ENCODE measurements at regions not wholly inside any gene's neighbourhood (a gene's known extent, or its start where the extent isn't known, plus 50 kb on each side); places are given as distances from the start of the nearest gene placed in this dataset.
"Not testable (repeated sequence)": the region's sequence is repeated elsewhere in the genome, so short reads cannot be mapped to it uniquely, and the experiment has no call there.

GRCh38 chr12:126932156-126932555 is 1334.8 kb upstream of the TMEM132C start:
- no peak for TF ChIP-seq CTCF (IDR thresholded peaks at IDR 0.05; ENCODE audit: control insufficient read depth, insufficient read depth, low read depth, low read length, missing control alignments)
- no peak overlapping the region for H3K4me3 ChIP-seq (ENCODE audit: control insufficient read depth, low read depth, low read length)
- DNase-seq (ENCODE audit: low read depth): no peak

- no peak for DNase-seq (ENCODE audit: low read depth)
- no peak for TF ChIP-seq CTCF (IDR thresholded peaks at IDR 0.05; ENCODE audit: control insufficient read depth, insufficient read depth, low read depth, low read length, missing control alignments)
These were observed 1331.5 kb upstream of the TMEM132C start for GRCh38 chr12:126935435-126935834.

GRCh38 chr12:126936181-126936851 is 1330.7 kb upstream of the TMEM132C start:
- no peak for TF ChIP-seq CTCF (IDR thresholded peaks at IDR 0.05; ENCODE audit: control insufficient read depth, insufficient read depth, low read depth, low read length, missing control alignments)
- no peak for DNase-seq (ENCODE audit: low read depth)
- H3K4me3 ChIP-seq (ENCODE audit: control insufficient read depth, low read depth, low read length): no peak overlapping the region

More at GRCh38 chr12:126935435-126935834, 1331.5 kb upstream of the TMEM132C start:
- H3K4me3 ChIP-seq (ENCODE audit: control insufficient read depth, low read depth, low read length): no peak overlapping the region

GRCh38 chr12:126937431-126937830 is 1329.5 kb upstream of the TMEM132C start:
- no peak for TF ChIP-seq CTCF (IDR thresholded peaks at IDR 0.05; ENCODE audit: control insufficient read depth, insufficient read depth, low read depth, low read length, missing control alignments)
- no peak overlapping the region for H3K4me3 ChIP-seq (ENCODE audit: control insufficient read depth, low read depth, low read length)
- DNase-seq (ENCODE audit: low read depth): no peak

- DNase-seq (ENCODE audit: low read depth): no peak
- H3K4me3 ChIP-seq (ENCODE audit: control insufficient read depth, low read depth, low read length): no peak overlapping the region
- TF ChIP-seq CTCF (IDR thresholded peaks at IDR 0.05; ENCODE audit: control insufficient read depth, insufficient read depth, low read depth, low read length, missing control alignments): no peak
These were observed 1322.3 kb upstream of the TMEM132C start for GRCh38 chr12:126944684-126945083.

- DNase-seq (ENCODE audit: low read depth); H3K4me3 ChIP-seq (ENCODE audit: control insufficient read depth, low read depth, low read length): not testable (repeated sequence)
These were observed 1320.0 kb upstream of the TMEM132C start for GRCh38 chr12:126946958-126947357.

- H3K4me3 ChIP-seq (ENCODE audit: control insufficient read depth, low read depth, low read length): no peak overlapping the region
- no peak for TF ChIP-seq CTCF (IDR thresholded peaks at IDR 0.05; ENCODE audit: control insufficient read depth, insufficient read depth, low read depth, low read length, missing control alignments)
- no peak for DNase-seq (ENCODE audit: low read depth)
These were observed 1317.4 kb upstream of the TMEM132C start for GRCh38 chr12:126949558-126949957.
